ENCODE measurements at regions not wholly inside any gene's neighbourhood (a gene's known extent, or its start where the extent isn't known, plus 50 kb on each side); places are given as distances from the start of the nearest gene placed in this dataset.

- DNase-seq = no peak
- TF ChIP-seq CTCF (IDR thresholded peaks at IDR 0.05; ENCODE audit: low read depth, low read length) = no peak
- H3K9me3 ChIP-seq = no peaks in the 10 kb centered on the region
- no peaks in the 10 kb centered on the region for H3K36me3 ChIP-seq
- H3K4me3 ChIP-seq (ENCODE audit: low read depth, low read length) = no peak overlapping the region
- peaks cover 19% of the 10 kb centered on the region for H3K4me1 ChIP-seq
- H3K27me3 ChIP-seq = no peaks in the 10 kb centered on the region
Observed at GRCh38 chr1:101406271-101406670, 169.5 kb downstream of the S1PR1 start.

- no peak for TF ChIP-seq CTCF (IDR thresholded peaks at IDR 0.05; ENCODE audit: low read depth, low read length)
- DNase-seq = no peak
- peaks cover 19% of the 10 kb centered on the region for H3K4me1 ChIP-seq
- H3K27me3 ChIP-seq = no peaks in the 10 kb centered on the region
- no peaks in the 10 kb centered on the region for H3K9me3 ChIP-seq
- no peaks in the 10 kb centered on the region for H3K36me3 ChIP-seq
- no peak overlapping the region for H3K4me3 ChIP-seq (ENCODE audit: low read depth, low read length)
Observed at GRCh38 chr1:101406681-101407080, 169.9 kb downstream of the S1PR1 start.

GRCh38 chr1:101407505-101408211 lies 170.8 kb downstream of the S1PR1 start:
- Histone ChIP-seq H3K27me3 (no peaks in the 10 kb centered on the region), H3K9me3 (no peaks in the 10 kb centered on the region), H3K36me3 (no peaks in the 10 kb centered on the region), H3K4me1 (peaks cover 19% of the 10 kb centered on the region), H3K4me3 (ENCODE audit: low read depth, low read length) (no peak overlapping the region)
- no peak for TF ChIP-seq CTCF (IDR thresholded peaks at IDR 0.05; ENCODE audit: low read depth, low read length)
- peak; percentile 59 for DNase-seq

DNA sequence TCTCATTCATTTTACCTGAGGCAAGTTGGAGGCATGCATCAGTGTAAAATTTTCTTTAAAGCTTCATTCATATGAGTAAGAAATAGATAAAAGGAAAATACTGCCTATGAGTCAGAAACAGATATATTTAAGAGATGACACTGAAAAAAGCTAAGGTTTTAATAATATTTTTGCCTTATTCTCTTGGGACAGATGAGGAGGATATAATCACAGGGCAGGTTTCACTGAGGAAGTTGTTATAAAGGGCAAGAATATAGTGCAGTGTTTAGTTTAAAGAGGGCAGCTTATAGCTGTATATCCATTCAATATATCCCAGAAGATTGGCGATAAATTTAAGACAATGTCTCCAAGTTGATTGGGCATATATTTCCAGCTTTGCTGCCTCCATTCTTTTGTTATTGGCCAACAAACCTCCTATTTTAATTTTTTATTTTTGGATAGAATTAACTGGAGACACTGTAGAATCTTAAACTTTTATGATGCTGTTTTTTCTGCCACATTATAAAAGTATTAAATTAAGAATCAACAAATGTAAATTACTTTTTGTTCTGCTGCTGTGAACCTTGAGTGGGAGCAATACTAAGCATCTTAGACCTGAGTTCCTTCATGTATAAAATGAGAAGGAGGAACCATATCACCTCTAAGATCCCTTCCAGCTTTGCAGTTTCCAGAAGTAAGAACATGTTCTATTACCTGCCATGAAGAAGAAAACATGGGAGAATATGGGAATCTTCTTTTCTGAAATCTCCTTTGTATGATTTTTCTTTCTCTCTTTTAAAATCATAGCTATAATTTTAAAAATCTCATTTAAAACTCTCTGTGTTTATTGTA lies 171.6 kb downstream of the S1PR1 start:
- H3K4me1 ChIP-seq = peaks cover 19% of the 10 kb centered on the region
- H3K9me3 ChIP-seq = no peaks in the 10 kb centered on the region
- no peaks in the 10 kb centered on the region for H3K36me3 ChIP-seq
- no peak for TF ChIP-seq CTCF (IDR thresholded peaks at IDR 0.05; ENCODE audit: low read depth, low read length)
- DNase-seq = no peak
- H3K4me3 ChIP-seq (ENCODE audit: low read depth, low read length) = no peak overlapping the region
- H3K27me3 ChIP-seq = no peaks in the 10 kb centered on the region

- peaks cover 19% of the 10 kb centered on the region for H3K4me1 ChIP-seq
- H3K4me3 ChIP-seq (ENCODE audit: low read depth, low read length) = no peak overlapping the region
- no peaks in the 10 kb centered on the region for H3K27me3 ChIP-seq
- DNase-seq = no peak
- no peaks in the 10 kb centered on the region for H3K36me3 ChIP-seq
- no peak for TF ChIP-seq CTCF (IDR thresholded peaks at IDR 0.05; ENCODE audit: low read depth, low read length)
- H3K9me3 ChIP-seq = no peaks in the 10 kb centered on the region
Observed at GRCh38 chr1:101409102-101409501, 172.3 kb downstream of the S1PR1 start.

Data from BE2C (cell line).